IPS-NIHi11 (cell line): ENCODE measurements at regions not wholly inside any gene's neighbourhood (a gene's known extent, or its start where the extent isn't known, plus 50 kb on each side); places are given as distances from the start of the nearest gene placed in this dataset.
A peak's percentile ranks its signal among the peaks of the same experiment; 100 is the strongest.
"Not testable (repeated sequence)": the region's sequence is repeated elsewhere in the genome, so short reads cannot be mapped to it uniquely, and the experiment has no call there.

Source experiments
- DNase-seq: peaks from one replicate; pipeline ENCODE4 v3.0.0; 2012; ENCODE audit warnings: mixed read lengths, low spot score

DNA sequence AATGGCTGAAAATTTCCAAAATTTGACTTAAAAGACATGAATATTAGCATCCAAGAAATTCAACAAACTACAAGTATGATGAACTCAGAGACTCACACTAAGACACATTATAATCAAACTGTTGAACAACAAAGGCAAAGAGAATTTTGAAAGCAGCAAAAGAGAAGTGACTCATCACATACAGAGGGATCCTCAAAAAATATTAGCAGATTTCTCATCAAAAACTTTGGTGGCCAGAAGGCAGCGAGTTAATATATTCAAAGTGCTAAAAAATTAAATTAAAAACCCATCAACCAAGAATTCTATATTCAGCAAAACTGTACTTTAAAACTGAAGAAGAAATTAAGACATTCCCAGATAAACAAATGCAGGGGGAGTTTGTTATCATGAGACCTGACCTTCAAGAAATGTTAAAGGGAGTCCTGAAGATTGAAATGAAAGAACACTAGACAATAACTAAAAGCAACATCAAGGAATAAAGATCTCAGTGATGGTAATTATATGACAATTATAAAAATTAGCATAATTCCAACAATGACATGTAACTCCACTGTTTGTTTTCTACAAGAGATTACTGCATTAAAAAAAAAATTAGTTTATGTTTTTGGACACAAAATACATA lies 150.0 kb downstream of the RNASET2 start:
- no peak for DNase-seq

DNA sequence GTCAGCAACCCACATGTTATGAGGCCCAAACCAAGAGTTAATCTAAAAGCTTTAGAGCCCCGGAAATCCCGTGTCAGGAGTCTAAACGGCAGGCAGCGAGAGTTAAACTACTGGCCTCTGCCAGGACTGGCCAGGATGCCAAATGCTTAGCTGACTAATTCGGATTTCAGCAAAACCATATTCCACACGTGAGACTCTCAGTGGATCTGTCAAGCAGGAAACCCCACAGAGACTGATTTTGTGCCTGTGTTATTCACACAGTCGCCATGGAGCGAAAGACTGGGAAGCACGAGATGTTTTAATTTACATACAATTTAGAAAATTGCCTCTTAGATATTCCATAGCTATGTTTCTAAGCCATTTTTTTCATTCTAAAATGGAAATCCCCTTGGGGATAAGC lies 152.9 kb downstream of the RNASET2 start:
- no peak for DNase-seq

GRCh38 chr6:166802401-166802800 lies 153.9 kb downstream of the RNASET2 start:
- DNase-seq, result no peak

DNA sequence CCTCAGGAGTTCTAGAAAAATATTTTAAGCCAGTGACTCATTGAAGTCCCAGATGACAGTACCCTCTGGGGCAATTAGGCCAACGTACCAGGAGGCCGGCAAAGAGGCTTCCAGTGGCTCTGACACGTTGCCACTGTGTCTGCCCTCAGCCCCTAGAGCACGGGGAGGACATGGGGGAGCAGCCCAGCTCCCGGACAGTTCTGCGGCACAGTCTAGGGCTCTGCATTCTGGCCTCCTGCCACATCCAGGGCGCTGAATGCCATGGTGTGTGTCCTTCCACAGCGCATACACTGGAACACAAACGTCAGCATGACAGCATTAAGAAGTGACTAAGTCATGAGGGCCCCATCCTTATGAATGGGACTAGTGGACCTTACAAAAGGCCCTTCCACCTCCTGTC lies 156.2 kb downstream of the RNASET2 start:
- DNase-seq, result no peak

- no peak for DNase-seq
These were observed 157.7 kb downstream of the RNASET2 start for GRCh38 chr6:166798652-166799051.

DNA sequence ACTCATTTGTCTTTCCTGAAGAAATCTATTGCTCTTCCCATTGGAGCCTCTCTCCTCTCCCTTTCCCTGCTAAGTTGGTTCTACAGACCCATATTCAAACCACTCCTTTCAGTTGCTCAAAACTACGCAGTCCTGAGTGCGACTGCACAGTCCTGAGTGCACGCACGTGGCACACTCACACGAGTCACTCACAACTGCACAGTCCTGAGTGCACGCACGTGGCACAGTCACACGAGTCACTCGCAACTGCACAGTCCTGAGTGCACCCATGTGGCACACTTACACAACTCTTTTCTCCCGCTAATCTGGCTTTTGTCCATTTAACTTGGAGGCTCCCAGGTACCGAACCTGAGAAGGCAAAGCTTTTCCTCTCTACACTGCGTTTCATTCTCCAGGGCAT lies 159.7 kb downstream of the RNASET2 start:
- DNase-seq, result no peak

- DNase-seq, result no peak
These were observed 160.5 kb downstream of the RNASET2 start for GRCh38 chr6:166795879-166796278.

DNA sequence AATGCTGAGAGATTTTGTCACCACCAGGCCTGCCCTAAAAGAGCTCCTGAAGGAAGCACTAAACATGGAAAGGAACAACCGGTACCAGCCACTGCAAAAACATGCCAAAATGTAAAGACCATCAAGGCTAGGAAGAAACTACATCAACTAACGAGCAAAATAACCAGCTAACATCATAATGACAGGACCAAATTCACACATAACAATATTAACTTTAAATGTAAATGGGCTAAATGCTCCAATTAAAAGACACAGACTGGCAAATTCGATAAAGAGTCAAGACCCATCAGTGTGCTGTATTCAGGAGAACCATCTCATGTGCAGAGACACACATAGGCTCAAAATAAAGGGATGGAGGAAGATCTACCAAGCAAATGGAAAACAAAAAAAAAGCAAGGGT lies 163.8 kb upstream of the RPS6KA2 start:
- not testable (repeated sequence) for DNase-seq

DNA sequence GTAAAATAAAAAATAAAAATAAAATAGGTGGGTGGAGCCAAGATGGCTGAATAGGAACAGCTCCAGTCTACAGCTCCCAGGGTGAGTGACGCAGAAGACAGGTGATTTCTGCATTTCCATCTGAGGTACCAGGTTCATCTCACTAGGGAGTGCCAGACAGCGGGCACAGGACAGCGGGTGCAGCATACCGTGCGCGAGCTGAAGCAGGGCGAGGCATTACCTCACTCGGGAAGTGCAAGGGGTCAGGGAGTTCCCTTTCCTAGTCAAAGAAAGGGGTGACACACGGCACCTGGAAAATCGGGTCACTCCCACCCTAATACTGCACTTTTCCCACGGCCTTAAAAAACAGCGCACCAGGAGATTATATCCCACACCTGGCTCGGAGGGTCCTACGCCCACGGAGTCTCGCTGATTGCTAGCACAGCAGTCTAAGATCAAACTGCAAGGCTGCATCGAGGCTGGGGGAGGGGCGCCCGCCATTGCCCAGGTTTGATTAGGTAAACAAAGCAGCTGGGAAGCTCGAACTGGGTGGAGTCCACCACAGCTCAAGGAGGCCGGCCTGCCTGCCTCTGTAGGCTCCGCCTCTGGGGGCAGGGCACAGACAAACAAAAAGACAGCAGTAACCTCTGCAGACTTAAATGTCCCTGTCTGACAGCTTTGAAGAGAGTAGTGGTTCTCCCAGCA lies 161.9 kb upstream of the RPS6KA2 start:
- not testable (repeated sequence) for DNase-seq

- DNase-seq, result peak; percentile 78
These were observed 159.7 kb upstream of the RPS6KA2 start for GRCh38 chr6:166786704-166787293.

- no peak for DNase-seq
These were observed 158.1 kb upstream of the RPS6KA2 start for GRCh38 chr6:166785131-166785530.

- DNase-seq, result no peak
These were observed 157.6 kb upstream of the RPS6KA2 start for GRCh38 chr6:166784691-166785090.

DNA sequence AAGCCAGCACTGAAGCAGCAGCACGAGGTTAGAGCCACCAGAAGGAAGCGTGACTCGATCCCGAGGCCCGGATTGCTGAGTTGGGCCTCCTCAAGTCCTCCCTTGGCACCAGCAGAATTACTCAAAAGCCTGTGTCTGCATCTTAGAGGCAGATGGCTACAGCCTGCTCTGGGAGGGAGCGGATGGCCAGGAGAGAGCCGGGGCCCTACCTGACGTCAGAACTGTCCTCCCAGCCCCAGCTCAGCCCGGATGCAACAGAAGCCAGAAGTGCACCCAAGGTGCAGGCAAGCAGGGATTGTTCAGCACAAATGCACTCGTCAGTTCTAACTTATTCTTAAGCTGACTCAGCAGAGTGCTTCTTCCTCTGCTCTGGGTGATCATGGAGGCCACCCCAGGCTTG lies 155.5 kb upstream of the RPS6KA2 start:
- DNase-seq, result no peak

DNA sequence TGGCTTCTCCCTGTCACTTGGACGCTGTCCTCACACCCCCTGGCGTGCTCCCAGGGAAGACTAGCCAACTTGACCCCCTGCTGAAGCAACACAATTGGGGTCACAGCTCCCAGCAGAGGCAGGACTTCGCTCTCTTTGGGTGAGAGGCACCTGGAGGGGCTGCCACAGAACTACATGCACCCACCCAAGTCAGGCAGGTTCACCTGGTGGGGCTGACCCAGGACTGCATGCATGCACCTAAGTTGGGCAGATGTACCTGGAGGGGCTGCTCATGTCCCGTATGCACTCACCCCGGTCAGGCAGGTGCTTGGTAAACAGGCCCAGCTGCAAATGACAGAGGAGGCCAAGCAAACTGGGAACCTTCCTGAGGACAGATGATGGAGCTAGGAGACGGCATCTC lies 154.3 kb upstream of the RPS6KA2 start:
- DNase-seq, result no peak

DNA sequence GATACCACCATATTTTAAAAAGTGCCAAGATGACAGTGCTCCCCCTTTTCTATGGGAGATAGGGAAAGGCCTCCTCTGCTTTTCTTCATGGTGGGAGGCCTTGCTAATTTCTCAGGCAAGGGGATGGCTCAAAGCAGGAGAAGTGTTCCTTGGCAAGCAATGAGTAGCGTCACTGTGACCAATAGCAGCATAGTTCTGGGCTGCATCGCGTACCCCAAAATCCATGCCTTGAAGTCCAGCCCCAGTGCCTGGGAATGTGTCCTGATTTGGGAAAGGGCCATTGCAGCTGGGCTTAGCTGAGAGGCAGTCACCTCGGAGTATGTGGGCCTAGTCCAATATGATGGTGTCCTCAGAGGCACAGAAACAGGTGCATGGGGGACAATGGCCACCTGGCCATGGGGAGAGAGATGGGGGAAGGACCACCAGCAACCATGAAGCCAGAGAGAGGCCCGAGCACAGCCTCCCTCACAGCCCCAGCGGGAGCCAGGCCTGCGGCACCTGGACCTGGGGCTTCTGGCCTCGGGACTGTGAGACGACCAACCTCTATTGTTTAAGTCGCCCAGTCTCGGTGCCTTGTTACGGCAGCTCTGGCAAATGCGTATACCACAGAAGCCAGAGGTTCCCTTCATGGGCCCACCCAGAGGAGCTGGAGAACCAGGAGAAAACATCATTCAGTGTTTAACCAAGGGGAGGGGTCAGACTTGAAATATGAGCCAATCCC lies 153.1 kb upstream of the RPS6KA2 start:
- no peak for DNase-seq

GRCh38 chr6:166779381-166779780 lies 152.3 kb upstream of the RPS6KA2 start:
- no peak for DNase-seq

GRCh38 chr6:166778776-166779175 lies 151.7 kb upstream of the RPS6KA2 start:
- DNase-seq, result no peak

DNA sequence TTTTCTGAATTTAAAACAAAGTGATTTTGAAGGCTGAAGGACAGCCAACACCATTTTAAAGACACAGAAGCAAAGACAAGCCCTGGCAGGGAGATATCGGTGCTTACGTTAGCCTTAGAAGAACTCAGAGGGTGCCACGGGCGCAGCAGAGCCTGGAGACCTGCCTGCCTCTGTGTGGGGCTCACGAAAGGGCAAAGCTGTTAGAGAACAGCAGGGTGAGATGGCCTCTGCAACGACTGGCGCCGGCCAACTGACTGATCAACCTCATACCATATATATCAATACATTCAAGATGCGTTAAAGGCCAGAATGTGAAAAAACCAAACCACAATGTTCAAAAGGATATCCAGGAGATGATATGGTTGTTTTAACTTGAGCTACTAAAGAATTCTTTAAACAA lies 151.0 kb upstream of the RPS6KA2 start:
- DNase-seq, result no peak

DNA sequence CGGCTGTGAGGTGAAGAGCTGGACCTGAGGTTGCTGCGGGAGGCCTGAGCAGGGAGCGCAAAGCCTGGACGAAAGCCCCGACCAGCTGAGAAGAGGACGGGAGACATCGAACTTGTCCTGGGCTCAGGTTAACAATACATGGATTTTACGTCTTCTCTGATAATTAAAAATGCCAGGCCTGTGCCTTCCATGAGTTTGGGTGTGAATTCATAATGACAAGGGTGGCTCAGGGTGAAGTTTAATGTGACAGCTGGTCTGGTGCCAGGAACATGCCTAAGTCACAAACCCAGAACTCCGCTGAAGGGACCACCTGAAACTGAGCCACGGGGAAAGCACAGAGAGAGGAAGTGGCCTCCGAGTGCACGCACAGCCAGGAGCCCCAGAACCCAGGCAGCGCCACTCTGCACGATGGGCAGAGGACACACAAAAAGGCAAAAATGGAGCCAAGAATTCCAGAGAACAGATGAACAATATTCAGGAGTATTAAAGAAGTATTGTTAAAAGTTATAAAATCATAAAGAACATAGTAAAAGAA lies 150.1 kb upstream of the RPS6KA2 start:
- DNase-seq, result no peak

- DNase-seq, result no peak
These were observed 149.5 kb upstream of the RPS6KA2 start for GRCh38 chr6:166776571-166776970.

DNA sequence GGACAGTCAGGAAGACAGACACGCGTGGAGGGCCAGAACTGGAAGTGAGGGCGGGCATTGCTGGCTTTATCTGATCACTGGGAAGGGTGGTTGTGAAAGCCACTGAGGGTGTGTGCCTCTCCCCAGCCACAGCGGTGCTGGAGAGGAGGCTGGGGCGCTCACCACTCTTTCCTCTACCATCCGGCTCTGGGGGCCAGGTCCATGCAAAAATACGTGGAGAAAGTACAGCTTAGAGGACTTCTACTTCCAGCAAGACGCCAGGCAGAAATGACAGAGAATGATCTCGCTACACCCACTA lies 148.8 kb upstream of the RPS6KA2 start:
- no peak for DNase-seq

- peak; percentile 82 for DNase-seq
These were observed 148.3 kb upstream of the RPS6KA2 start for GRCh38 chr6:166775180-166775922.
